ENCODE measurements at regions not wholly inside any gene's neighbourhood (a gene's known extent, or its start where the extent isn't known, plus 50 kb on each side); places are given as distances from the start of the nearest gene placed in this dataset.
A peak's percentile ranks its signal among the peaks of the same experiment; 100 is the strongest.

DNA sequence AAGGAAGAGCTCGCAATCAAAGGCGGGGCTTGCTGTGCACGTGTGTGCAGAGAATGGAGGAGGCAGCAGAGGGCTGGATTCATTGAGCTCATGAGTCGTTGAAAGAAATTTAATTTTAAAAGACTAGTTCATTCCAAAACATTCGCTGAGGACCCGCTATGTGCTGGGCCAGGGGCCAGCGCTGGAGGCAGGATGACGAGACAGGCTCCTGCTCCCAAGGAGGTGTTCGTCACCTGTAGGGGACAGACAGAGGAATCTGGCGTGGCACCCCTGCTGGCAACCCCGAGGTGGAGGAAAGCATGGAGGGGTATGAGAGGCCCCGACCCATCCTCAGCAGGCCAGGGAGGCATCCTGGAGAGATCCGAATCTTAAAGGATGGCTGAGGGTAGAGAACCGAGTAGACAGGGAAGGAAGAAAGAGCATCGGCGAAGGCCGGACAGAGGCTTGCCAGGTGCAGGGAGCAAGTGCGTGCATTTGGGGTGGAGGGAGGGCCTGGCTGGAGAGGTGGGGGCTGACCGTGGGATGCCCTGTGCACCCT, 96.4 kb downstream of the CPZ start:
- ChIA-PET CTCF (interaction anchor here (0.8 to 2.5 kb wide), 3 partner anchors 14 to 228 kb away, joined by 3 to 9 read pairs (median 5); no protein-coding TSS in a partner anchor), POLR2A (no interaction called here)
- no peak for DNase-seq (ENCODE audit: extremely low spot score)
- TF ChIP-seq, protein P1, sequence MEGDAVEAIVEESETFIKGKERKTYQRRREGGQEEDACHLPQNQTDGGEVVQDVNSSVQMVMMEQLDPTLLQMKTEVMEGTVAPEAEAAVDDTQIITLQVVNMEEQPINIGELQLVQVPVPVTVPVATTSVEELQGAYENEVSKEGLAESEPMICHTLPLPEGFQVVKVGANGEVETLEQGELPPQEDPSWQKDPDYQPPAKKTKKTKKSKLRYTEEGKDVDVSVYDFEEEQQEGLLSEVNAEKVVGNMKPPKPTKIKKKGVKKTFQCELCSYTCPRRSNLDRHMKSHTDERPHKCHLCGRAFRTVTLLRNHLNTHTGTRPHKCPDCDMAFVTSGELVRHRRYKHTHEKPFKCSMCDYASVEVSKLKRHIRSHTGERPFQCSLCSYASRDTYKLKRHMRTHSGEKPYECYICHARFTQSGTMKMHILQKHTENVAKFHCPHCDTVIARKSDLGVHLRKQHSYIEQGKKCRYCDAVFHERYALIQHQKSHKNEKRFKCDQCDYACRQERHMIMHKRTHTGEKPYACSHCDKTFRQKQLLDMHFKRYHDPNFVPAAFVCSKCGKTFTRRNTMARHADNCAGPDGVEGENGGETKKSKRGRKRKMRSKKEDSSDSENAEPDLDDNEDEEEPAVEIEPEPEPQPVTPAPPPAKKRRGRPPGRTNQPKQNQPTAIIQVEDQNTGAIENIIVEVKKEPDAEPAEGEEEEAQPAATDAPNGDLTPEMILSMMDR (IDR thresholded peaks at IDR 0.05; ENCODE audit: control extremely low read depth, extremely low read depth, low read depth, missing control alignments): no peak

DNA sequence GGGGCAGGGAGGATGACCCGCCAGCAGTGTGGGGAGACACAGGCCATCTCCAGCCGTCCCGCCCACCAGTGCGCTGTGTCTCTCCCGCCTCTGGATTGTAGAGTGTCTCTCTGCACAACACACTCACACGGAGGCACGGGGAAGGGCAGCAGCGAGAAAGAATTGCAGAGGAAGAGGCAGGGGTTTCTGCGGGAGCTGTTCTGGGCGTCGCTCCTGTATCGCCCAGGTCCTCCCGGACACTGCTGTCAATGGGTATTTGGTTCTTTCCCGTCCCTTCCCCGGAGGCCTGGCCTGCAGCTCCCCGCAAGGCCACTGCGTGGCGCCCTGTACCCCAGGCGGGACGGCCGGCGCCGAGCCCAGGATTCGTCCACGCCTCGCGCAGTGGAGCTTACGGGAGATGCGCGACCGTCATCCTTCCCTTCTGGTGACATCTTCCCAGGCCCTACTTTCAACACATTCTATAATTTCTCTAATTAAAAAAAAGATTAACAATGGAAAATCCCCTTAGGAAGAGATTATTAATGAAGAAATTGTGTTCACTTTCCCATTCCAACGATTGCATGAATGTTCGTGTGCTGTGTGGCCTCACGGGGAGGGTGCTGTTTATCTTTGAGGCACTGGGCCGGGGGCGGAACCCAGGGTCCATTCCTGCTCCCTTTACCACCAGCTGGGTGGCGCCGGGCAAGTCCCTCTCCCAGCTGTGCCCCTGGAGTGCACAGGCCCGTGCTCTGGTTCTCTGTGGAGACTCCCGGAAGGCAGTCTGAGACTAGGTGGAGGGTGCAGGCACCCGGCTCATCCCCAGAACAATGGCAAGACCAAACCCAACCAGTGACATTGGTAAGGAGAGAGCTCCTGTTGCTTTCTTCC, 95.7 kb downstream of the CPZ start:
- ChIA-PET CTCF (interaction anchor here (0.8 to 2.5 kb wide), 4 partner anchors 13 to 232 kb away, joined by 3 to 9 read pairs (median 4); no protein-coding TSS in a partner anchor), POLR2A (no interaction called here)
- TF ChIP-seq, protein P1 (IDR thresholded peaks at IDR 0.05; ENCODE audit: control extremely low read depth, extremely low read depth, low read depth, missing control alignments): peak; percentile 20
- DNase-seq (ENCODE audit: extremely low spot score): no peak

DNA sequence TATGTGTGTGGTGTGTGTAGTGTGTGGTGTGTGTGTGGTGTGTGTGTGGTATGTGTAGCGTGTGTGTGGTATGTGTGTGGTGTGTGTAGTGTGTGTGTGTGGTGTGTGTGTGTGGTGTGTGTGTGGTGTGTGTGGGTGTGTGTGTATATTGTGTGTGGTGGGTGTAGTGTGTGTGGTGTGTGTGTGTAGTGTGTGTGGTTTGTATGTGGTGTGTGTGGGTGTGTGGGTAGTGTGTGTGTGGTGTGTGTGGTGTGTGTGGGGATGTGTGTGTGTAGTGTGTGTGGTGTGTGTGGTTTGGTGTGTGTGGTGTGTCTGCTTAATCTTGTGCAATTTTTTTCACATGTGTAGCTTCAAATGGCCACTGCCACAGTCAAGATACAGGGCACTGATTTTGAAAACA, 94.5 kb downstream of the CPZ start:
- ChIA-PET CTCF (interaction anchor here (2.5 kb wide), 1 partner anchor 12 kb away, joined by 9 read pairs; no protein-coding TSS in a partner anchor), POLR2A (no interaction called here)
- TF ChIP-seq, protein P1 (IDR thresholded peaks at IDR 0.05; ENCODE audit: control extremely low read depth, extremely low read depth, low read depth, missing control alignments): no peak
- no peak for DNase-seq (ENCODE audit: extremely low spot score)

GRCh38 chr4:8685831-8686230, 93.3 kb downstream of the CPZ start:
- DNase-seq (ENCODE audit: extremely low spot score): no peak
- TF ChIP-seq, protein P1 (IDR thresholded peaks at IDR 0.05; ENCODE audit: control extremely low read depth, extremely low read depth, low read depth, missing control alignments): no peak
- ChIA-PET CTCF (no interaction called here), POLR2A (no interaction called here)

GRCh38 chr4:8683462-8683861, 90.9 kb downstream of the CPZ start:
- no peak for DNase-seq (ENCODE audit: extremely low spot score)
- CTCF ChIA-PET: no interaction called here
- POLR2A ChIA-PET: no interaction called here
- TF ChIP-seq, protein P1 (IDR thresholded peaks at IDR 0.05; ENCODE audit: control extremely low read depth, extremely low read depth, low read depth, missing control alignments): no peak

- CTCF ChIA-PET: no interaction called here
- POLR2A ChIA-PET: no interaction called here
- TF ChIP-seq, protein P1 (IDR thresholded peaks at IDR 0.05; ENCODE audit: control extremely low read depth, extremely low read depth, low read depth, missing control alignments): no peak
- DNase-seq (ENCODE audit: extremely low spot score): no peak
Measured at GRCh38 chr4:8682725-8683124, 90.2 kb downstream of the CPZ start.

Data from GM10248 (cell line).